ENCODE measurements at regions not wholly inside any gene's neighbourhood (a gene's known extent, or its start where the extent isn't known, plus 50 kb on each side); places are given as distances from the start of the nearest gene placed in this dataset.

DNA sequence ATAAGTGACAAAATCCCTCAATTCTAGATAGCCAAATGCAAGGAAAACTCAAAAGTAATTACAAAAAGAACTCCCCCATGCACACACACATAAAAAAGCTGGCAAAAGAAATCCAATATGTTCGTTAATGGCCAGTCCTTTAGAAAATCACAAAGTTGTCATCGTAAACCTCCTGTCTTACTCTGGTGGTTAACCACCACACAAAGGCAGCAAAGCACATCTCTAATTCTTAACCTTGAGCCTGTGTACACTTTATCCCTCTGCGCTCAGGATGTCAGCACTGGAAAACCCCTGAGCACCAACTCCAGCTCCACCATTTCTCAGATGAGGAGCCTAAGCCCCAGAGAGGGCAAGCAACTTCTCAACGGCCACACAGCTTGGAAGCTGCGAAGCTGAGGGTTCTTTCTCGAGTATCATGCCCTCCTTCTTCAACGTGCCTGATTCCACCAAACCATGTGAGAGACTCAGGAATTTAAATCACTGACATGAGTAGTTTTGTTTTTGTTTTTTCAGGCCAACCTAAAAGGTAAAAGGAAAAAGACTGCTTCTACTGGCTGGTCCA is 72.5 kb downstream of the C16orf95 start:
- no peak for DNase-seq

DNA sequence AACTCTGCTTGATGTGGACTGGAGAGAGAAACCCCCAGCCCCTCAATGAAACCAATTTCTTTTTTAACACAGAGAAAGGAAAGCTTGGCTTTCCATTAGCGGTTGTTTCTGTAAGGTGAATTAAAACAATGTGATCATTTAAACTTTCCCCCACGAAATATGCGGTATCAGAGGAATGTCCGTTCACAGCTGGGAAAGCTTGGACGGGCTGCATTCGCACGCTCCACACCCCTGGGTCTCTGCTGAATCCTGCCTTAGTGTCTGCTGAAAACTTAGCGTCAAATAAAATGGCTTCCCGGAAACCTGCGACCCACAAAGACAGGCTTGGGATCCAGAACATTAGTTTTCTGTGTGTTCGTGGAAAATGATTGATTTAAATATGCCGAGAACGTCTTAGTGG is 71.7 kb downstream of the C16orf95 start:
- no peak for DNase-seq

DNA sequence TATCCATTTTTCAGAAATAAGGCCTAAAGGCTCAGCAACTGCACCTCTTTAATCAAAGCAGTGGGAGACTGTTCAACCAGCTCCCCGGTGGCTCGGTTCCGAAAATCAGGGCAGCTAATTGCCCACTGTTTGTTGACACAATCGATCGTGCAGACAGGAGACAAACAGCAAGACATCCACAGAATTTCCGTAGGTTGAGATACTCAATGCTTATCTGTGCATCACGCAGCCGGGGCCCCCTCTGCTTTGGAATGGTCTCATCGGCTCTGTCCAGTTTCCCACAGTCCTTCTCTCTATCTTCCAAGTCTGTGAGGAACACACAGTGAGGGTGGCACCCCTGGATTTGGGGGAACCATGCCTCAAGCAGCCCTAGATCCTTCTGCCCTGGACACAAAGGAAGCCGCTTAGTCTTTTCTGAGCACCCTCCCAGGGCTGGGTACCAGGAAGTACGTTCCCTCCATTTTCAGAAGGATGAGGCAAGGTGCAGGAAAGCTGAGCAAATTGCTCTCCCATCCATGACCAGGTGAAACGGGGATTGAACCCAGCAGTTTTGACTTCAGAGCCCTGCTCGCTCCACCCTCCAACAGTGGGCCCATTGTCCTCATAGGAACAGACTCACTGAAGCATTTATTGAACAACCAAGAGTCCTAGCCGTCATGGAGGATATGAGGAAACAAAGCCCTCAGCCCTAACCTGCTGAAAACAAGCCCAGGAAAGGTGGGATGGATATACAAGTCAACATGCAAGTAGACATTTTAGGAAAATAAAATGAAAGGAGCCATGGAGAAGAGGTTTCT is 70.7 kb downstream of the C16orf95 start:
- DNase-seq = no peak

DNA sequence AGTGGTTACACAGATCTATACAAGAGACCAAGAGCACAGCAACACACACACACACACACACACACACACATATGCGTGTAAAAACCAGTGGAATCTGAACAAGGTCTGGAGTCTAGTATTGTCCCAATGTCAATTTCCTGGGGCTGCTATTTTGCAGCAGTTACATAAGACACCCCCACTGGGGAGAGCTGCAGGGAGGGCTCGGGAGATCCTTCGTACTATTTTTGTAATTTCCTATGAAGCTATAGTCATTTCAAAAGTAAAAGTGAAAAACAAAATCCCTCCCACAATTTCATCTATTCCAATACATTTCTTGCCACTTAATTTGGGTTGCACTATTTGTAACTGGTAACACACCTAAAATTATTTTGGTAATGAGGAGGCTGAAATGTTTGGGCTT is 68.5 kb downstream of the C16orf95 start:
- no peak for DNase-seq

DNA sequence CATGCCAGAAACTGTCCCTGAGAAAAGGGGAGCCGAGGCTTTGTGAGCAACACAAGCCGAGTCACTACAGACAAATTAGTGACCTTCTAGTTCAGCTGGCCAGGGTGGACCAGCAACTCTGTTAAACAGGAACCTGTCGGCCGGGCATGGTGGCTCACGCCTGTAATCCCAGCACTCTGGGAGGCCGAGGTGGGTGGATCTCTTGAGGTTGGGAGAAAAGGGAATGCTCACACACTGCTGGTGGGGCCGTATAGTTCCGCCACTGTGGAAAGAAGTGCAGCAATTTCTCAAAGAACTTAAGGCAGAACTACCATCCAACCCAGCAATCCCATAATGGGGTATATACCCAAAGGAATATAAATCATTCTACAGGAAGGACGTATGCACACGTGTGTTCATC is 67.8 kb downstream of the C16orf95 start:
- no peak for DNase-seq

DNA sequence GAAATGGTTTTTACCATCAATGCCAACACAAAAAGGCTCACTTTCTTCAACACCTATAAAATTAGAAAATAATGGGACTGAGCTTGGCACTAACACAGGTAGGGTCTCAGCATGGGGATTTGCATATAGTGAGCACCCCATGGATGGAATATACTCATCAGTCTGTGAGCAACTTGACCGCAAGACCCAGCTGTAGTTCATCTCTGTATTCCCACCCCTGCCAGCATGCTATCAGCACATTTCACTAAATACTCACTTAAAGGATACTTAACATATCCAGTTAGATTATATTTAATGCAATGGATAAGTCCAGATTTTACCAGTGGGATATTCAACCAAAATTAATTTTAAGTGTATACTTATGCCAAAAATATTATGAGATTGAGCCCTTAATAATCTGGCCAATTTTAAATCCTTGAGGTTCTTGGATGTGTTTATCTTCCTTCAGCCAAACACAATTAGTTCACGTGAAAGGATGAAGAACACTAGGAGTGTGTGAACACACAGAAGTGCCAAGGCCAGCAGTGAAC is 66.7 kb downstream of the C16orf95 start:
- no peak for DNase-seq

DNA sequence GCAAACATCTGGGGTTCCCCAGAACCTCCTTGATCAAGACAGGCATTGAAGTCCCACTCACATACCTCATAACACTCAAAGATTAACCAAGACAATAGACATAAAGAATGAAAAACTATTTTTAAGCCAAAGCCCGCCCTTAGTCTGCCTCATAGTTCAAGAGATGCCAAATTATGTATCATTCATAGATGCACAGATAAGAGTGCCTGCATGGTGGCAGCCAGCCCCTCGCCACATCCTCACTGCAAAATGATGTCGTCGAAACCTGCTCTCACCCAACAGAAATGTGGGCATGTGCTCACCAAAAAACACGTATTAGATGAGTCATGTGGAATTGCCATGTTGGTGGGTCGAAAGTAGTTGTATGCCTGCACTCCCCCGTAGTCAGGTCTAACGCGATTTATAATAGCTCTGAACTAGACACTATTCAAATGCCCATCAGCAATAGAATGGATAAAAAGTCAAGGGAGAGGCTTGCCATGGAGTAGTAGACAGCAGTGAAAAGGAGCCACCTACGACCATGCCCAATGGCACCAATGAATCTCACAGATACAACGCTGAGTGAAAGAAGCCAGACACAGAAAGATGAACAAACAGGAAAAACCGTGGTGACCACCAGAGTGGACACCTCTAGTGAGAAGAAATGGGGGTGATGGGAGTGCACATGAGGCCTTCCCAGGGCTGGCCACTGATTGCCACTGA is 64.8 kb downstream of the C16orf95 start:
- no peak for DNase-seq
